ENCODE measurements at regions not wholly inside any gene's neighbourhood (a gene's known extent, or its start where the extent isn't known, plus 50 kb on each side); places are given as distances from the start of the nearest gene placed in this dataset.

DNA sequence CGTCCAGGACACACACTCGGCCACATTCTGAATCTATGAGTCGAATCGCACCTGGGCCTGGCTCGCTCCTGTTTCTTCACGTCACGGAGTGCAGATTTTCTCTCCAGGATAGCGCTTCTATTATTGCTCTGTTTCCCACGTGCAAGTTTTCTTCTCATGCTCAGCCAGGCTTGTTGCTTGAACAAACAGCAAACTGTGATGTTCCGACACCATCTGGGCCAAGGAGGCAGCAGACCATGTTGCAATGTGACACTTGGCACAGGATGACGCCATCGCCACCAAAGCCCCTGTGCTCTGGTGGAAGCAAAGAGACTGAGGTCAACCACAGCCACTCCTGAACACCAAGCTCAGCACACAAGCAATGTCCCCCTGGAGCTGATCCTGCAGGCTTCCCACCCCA, 507.1 kb upstream of the ADARB2 start:
- Histone ChIP-seq H3K14ac (ENCODE audit: low read length) (no peak overlapping the region), H3K27ac (replicated peaks; ENCODE audit: low read length) (no peak overlapping the region), H2BK12ac (ENCODE audit: low read length) (no peak overlapping the region), H2AK5ac (ENCODE audit: low read depth, low read length) (no peak overlapping the region), H2BK5ac (ENCODE audit: low read length) (no peak overlapping the region), H3K4ac (ENCODE audit: low read length) (no peak overlapping the region), H2BK120ac (ENCODE audit: low read depth, low read length) (no peak overlapping the region), H3K79me1 (ENCODE audit: low read depth, low read length) (no peaks in the 10 kb centered on the region), H3K4me2 (ENCODE audit: insufficient read depth, low read length, poor library complexity, severe bottlenecking) (no peak overlapping the region), H4K8ac (ENCODE audit: low read depth, low read length) (no peak overlapping the region), H3K9ac (ENCODE audit: low read depth, low read length, poor library complexity) (no peak overlapping the region), H3K23ac (ENCODE audit: low read depth, low read length, poor library complexity) (no peak overlapping the region), H3K4me3 (ENCODE audit: low read length in 2 of 2) (peak overlapping the region in 1 of 2 donors; percentile 35), H3K27me3 (ENCODE audit: control insufficient read depth in 3 of 3, insufficient read depth in 3 of 3, low read depth in 1 of 3, low read length in 3 of 3) (no peaks in the 10 kb centered on the region), H3K4me1 (ENCODE audit: control insufficient read depth in 2 of 2, insufficient read depth in 1 of 2, low read depth in 1 of 2, low read length in 2 of 2) (peaks cover 0 to 2% of the 10 kb centered on the region in 2 donors), H3K18ac (ENCODE audit: low read length) (no peak overlapping the region), H3K9me3 (replicated peaks in 1 of 2; ENCODE audit: control insufficient read depth in 2 of 2, insufficient read depth in 1 of 2, low read depth in 1 of 2, low read length in 2 of 2) (peaks cover 0 to 5% of the 10 kb centered on the region in 2 donors), H4K91ac (ENCODE audit: low read depth, low read length, poor library complexity) (no peak overlapping the region), H2AFZ (ENCODE audit: low read length) (no peak overlapping the region), H3K36me3 (replicated peaks in 1 of 2; ENCODE audit: control insufficient read depth in 2 of 2, insufficient read depth in 2 of 2, low read length in 2 of 2) (peaks cover 0 to 3% of the 10 kb centered on the region in 2 donors), H2BK15ac (ENCODE audit: low read length) (no peak overlapping the region)
- no CpG with 5 or more reads among the region's 12 CpGs for WGBS, 2 donors (ENCODE audit: extremely low coverage in 2 of 2, insufficient read length in 2 of 2, insufficient replicate concordance in 1 of 2)
- DNase-seq (ENCODE audit: low spot score), result no peak

GRCh38 chr10:2236876-2237275, 499.6 kb upstream of the ADARB2 start:
- no peaks in the 10 kb centered on the region for H3K27me3 ChIP-seq (ENCODE audit: control insufficient read depth in 3 of 3, insufficient read depth in 3 of 3, low read depth in 1 of 3, low read length in 3 of 3)
- H4K8ac ChIP-seq (ENCODE audit: low read depth, low read length), result no peak overlapping the region

GRCh38 chr10:2232479-2232878, 495.2 kb upstream of the ADARB2 start:
- Histone ChIP-seq H2AFZ (ENCODE audit: low read length) (no peak overlapping the region), H3K36me3 (replicated peaks in 1 of 2; ENCODE audit: control insufficient read depth in 2 of 2, insufficient read depth in 2 of 2, low read length in 2 of 2) (no peaks in the 10 kb centered on the region), H2BK12ac (ENCODE audit: low read length) (no peak overlapping the region), H3K14ac (ENCODE audit: low read length) (no peak overlapping the region), H2AK5ac (ENCODE audit: low read depth, low read length) (no peak overlapping the region), H3K4me1 (ENCODE audit: control insufficient read depth in 2 of 2, insufficient read depth in 1 of 2, low read depth in 1 of 2, low read length in 2 of 2) (no peaks in the 10 kb centered on the region), H4K91ac (ENCODE audit: low read depth, low read length, poor library complexity) (no peak overlapping the region), H2BK5ac (ENCODE audit: low read length) (no peak overlapping the region), H2BK120ac (ENCODE audit: low read depth, low read length) (no peak overlapping the region), H3K9ac (ENCODE audit: low read depth, low read length, poor library complexity) (no peak overlapping the region), H3K18ac (ENCODE audit: low read length) (no peak overlapping the region), H2BK15ac (ENCODE audit: low read length) (no peak overlapping the region), H4K8ac (ENCODE audit: low read depth, low read length) (no peak overlapping the region), H3K4me2 (ENCODE audit: insufficient read depth, low read length, poor library complexity, severe bottlenecking) (no peak overlapping the region), H3K27ac (replicated peaks; ENCODE audit: low read length) (no peak overlapping the region), H3K79me1 (ENCODE audit: low read depth, low read length) (no peaks in the 10 kb centered on the region), H3K23ac (ENCODE audit: low read depth, low read length, poor library complexity) (no peak overlapping the region), H3K4me3 (ENCODE audit: low read length in 2 of 2) (no peak overlapping the region), H3K4ac (ENCODE audit: low read length) (no peak overlapping the region), H3K27me3 (ENCODE audit: control insufficient read depth in 3 of 3, insufficient read depth in 3 of 3, low read depth in 1 of 3, low read length in 3 of 3) (no peaks in the 10 kb centered on the region), H3K9me3 (replicated peaks in 1 of 2; ENCODE audit: control insufficient read depth in 2 of 2, insufficient read depth in 1 of 2, low read depth in 1 of 2, low read length in 2 of 2) (no peaks in the 10 kb centered on the region)
- no peak for DNase-seq (ENCODE audit: low spot score)
- WGBS, 2 donors (ENCODE audit: extremely low coverage in 2 of 2, insufficient read length in 2 of 2, insufficient replicate concordance in 1 of 2), result 100% methylated on average over 1 of the region's 11 CpGs; no CpG with 5 or more reads in 1 of the 2 donors

More at GRCh38 chr10:2236876-2237275, 499.6 kb upstream of the ADARB2 start:
- Histone ChIP-seq H3K9ac (ENCODE audit: low read depth, low read length, poor library complexity) (no peak overlapping the region), H3K4me1 (ENCODE audit: control insufficient read depth in 2 of 2, insufficient read depth in 1 of 2, low read depth in 1 of 2, low read length in 2 of 2) (no peaks in the 10 kb centered on the region), H3K79me1 (ENCODE audit: low read depth, low read length) (no peaks in the 10 kb centered on the region), H2AK5ac (ENCODE audit: low read depth, low read length) (no peak overlapping the region), H2BK12ac (ENCODE audit: low read length) (no peak overlapping the region), H3K18ac (ENCODE audit: low read length) (no peak overlapping the region), H3K9me3 (replicated peaks in 1 of 2; ENCODE audit: control insufficient read depth in 2 of 2, insufficient read depth in 1 of 2, low read depth in 1 of 2, low read length in 2 of 2) (no peaks in the 10 kb centered on the region), H3K27ac (replicated peaks; ENCODE audit: low read length) (no peak overlapping the region), H2BK15ac (ENCODE audit: low read length) (no peak overlapping the region), H3K4me2 (ENCODE audit: insufficient read depth, low read length, poor library complexity, severe bottlenecking) (no peak overlapping the region), H3K23ac (ENCODE audit: low read depth, low read length, poor library complexity) (no peak overlapping the region), H4K91ac (ENCODE audit: low read depth, low read length, poor library complexity) (no peak overlapping the region), H3K4me3 (ENCODE audit: low read length in 2 of 2) (no peak overlapping the region), H2BK120ac (ENCODE audit: low read depth, low read length) (no peak overlapping the region), H3K14ac (ENCODE audit: low read length) (no peak overlapping the region), H2BK5ac (ENCODE audit: low read length) (no peak overlapping the region), H3K36me3 (replicated peaks in 1 of 2; ENCODE audit: control insufficient read depth in 2 of 2, insufficient read depth in 2 of 2, low read length in 2 of 2) (no peaks in the 10 kb centered on the region), H3K4ac (ENCODE audit: low read length) (no peak overlapping the region), H2AFZ (ENCODE audit: low read length) (no peak overlapping the region)
- DNase-seq (ENCODE audit: low spot score), result no peak
- WGBS, 2 donors (ENCODE audit: extremely low coverage in 2 of 2, insufficient read length in 2 of 2, insufficient replicate concordance in 1 of 2), result no CpG with 5 or more reads among the region's 5 CpGs

DNA sequence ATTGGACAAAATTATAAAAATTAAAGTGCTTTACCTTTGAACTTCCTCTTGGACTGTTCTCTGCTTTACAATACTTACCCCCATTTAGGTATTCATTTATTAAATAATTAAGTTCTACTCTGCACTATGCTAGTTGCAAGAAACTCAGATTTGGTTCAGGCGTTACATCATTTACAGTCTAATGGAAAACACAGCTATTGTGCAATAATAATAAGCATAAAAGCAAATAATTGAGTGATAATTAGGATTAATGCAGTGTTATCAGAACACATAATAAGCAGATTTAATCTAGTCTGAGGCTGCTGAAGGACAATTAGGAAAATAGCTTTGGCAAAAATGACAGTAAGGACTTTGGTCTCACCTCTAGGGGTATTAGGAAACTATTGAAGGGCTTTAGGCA, 493.2 kb upstream of the ADARB2 start:
- no peak overlapping the region for H2BK5ac ChIP-seq (ENCODE audit: low read length)
- whole genome bisulfite sequencing, 2 donors (ENCODE audit: extremely low coverage in 2 of 2, insufficient read length in 2 of 2, insufficient replicate concordance in 1 of 2), result no CpG with 5 or more reads among the region's 1 CpG

More for the DNA sequence above, 493.2 kb upstream of the ADARB2 start:
- no peak overlapping the region for H2AK5ac ChIP-seq (ENCODE audit: low read depth, low read length)
- H3K4me1 ChIP-seq (ENCODE audit: control insufficient read depth in 2 of 2, insufficient read depth in 1 of 2, low read depth in 1 of 2, low read length in 2 of 2), result no peaks in the 10 kb centered on the region
- no peaks in the 10 kb centered on the region for H3K27me3 ChIP-seq (ENCODE audit: control insufficient read depth in 3 of 3, insufficient read depth in 3 of 3, low read depth in 1 of 3, low read length in 3 of 3)
- H2BK12ac ChIP-seq (ENCODE audit: low read length), result no peak overlapping the region
- no peak overlapping the region for H2BK120ac ChIP-seq (ENCODE audit: low read depth, low read length)
- no peaks in the 10 kb centered on the region for H3K79me1 ChIP-seq (ENCODE audit: low read depth, low read length)
- H3K36me3 ChIP-seq (replicated peaks in 1 of 2; ENCODE audit: control insufficient read depth in 2 of 2, insufficient read depth in 2 of 2, low read length in 2 of 2), result no peaks in the 10 kb centered on the region
- no peak overlapping the region for H3K4ac ChIP-seq (ENCODE audit: low read length)
- H3K4me3 ChIP-seq (ENCODE audit: low read length in 2 of 2), result no peak overlapping the region
- no peak overlapping the region for H4K8ac ChIP-seq (ENCODE audit: low read depth, low read length)
- no peak overlapping the region for H3K27ac ChIP-seq (replicated peaks; ENCODE audit: low read length)
- DNase-seq (ENCODE audit: low spot score), result no peak
- no peak overlapping the region for H3K18ac ChIP-seq (ENCODE audit: low read length)
- no peak overlapping the region for H3K23ac ChIP-seq (ENCODE audit: low read depth, low read length, poor library complexity)
- H3K9ac ChIP-seq (ENCODE audit: low read depth, low read length, poor library complexity), result no peak overlapping the region
- no peak overlapping the region for H3K4me2 ChIP-seq (ENCODE audit: insufficient read depth, low read length, poor library complexity, severe bottlenecking)
- no peak overlapping the region for H2AFZ ChIP-seq (ENCODE audit: low read length)
- H3K14ac ChIP-seq (ENCODE audit: low read length), result no peak overlapping the region
- H4K91ac ChIP-seq (ENCODE audit: low read depth, low read length, poor library complexity), result no peak overlapping the region
- H3K9me3 ChIP-seq (replicated peaks in 1 of 2; ENCODE audit: control insufficient read depth in 2 of 2, insufficient read depth in 1 of 2, low read depth in 1 of 2, low read length in 2 of 2), result no peaks in the 10 kb centered on the region
- no peak overlapping the region for H2BK15ac ChIP-seq (ENCODE audit: low read length)
